Dermis microvascular lymphatic vessel endothelial cell (primary cell): ENCODE measurements at regions not wholly inside any gene's neighbourhood (a gene's known extent, or its start where the extent isn't known, plus 50 kb on each side); places are given as distances from the start of the nearest gene placed in this dataset.

Source experiments
- DNase-seq, 2 donors: peaks; one replicate each; pipeline versions ENCODE4 v3.0.0 to v3.0.0-alpha.2; 2010; ENCODE audit warnings: low read depth in 2 of 2

DNA sequence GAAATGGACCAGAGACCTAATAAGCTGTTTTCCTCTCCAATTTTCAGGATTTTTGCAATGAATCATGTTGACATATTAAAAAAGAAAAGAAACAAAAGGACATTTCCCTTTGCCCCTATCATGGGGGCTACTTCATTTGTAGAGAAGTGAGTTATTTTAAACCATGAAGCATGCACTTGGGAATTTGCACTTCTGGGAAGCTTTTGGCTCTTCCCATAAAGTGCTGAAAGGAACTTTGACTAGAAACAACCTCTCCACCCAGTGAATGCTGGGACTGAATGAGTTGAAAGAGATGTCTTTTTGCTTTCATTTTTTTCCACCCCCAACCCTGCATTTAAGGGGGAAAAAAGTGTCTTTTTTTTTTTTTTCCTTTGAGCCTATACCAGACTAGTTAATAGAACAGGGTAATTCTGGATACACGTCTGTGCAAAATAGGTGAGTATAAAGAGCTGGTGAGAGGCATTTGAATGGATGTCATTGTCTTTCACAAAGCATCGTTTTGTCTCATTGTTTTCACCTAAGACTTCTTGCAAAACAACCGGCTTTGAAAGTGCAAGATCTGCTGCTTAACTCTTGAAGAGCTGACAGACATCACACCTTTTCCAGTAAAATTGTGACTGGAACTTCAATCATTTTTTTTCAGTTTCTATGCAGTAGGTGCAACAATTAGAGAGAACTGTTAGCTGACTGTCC lies 138.7 kb upstream of the BACH2 start:
- DNase-seq = no peak

DNA sequence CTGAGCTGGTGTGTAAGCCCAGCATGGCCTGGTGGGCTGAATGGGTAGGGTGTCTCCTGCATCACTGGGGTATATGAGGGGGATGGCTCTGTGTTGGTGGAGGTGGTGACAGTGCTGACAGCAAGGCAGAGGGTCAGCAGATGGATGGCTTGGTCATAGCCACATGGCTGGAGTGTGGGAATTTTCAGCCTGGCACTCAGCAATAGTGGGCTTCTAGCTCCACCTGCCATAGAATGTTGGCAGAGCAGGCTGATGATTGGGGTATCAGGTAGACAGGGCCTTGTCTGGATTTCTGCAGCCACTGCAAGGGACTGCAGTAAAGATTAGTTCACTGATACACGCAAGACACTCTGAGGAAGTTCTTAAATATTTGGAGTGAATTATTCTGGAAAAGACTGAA lies 137.5 kb upstream of the BACH2 start:
- peak in 1 of 2 donors; percentile 12 for DNase-seq

DNA sequence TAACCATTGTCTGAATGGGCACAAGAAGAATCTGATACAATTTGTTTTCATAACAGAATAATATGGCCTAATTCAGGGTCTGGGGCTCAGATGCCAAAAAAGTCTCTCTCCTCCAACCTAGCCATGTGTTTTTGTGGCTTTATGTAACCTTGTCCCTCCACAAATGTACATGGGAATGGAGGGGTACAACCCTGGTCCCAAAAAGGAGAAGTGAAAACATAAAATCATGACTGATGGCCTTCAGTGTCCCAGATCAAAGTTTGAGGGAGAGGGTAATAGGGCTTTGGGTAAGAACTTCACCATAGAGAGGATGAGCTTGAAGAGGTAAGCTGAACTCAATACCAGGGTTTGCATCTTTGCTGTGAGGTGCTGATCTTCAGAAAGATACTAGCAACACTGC lies 136.3 kb upstream of the BACH2 start:
- DNase-seq = no peak

- no peak for DNase-seq
Observed at GRCh38 chr6:90432041-90432775, 135.6 kb upstream of the BACH2 start.

DNA sequence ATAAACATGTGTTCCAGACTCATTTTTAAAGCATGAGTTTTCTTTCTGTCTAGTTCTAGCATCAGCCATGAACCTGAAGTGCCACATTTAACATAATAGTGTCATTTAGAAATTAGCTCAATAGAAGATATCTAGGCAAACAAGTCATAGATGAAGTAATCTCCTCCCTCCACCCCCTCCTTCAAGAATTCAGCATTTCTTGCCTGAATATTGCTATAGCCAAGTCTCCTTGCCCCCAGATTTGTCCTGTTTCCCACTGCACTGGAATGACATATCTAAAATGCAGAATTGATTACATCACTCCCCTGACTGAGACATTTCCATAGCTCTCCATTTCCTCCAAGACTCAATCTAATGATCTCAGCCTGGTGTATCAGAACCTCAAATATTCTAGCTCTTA lies 134.9 kb upstream of the BACH2 start:
- no peak for DNase-seq

GRCh38 chr6:90429713-90430112 lies 133.1 kb upstream of the BACH2 start:
- DNase-seq = peak in 1 of 2 donors; percentile 17

DNA sequence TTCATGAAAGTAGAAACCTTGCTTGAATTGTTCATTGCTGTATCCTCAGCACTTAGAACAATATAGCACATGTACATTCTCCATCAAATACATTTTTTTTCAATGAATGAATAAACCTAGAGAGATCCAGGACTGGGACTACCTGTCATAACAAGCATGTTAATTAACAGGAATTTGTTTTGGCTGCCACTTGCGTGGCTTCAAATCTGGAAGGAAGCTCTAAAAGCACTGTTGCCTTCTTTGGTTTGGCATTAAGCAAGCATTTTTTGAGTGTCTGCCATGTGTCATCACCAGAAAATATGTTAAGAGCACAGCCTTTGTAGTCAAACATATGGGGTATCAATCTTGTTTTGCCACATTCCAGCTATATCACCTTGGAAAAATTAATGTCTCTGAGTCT lies 131.9 kb upstream of the BACH2 start:
- DNase-seq = no peak

DNA sequence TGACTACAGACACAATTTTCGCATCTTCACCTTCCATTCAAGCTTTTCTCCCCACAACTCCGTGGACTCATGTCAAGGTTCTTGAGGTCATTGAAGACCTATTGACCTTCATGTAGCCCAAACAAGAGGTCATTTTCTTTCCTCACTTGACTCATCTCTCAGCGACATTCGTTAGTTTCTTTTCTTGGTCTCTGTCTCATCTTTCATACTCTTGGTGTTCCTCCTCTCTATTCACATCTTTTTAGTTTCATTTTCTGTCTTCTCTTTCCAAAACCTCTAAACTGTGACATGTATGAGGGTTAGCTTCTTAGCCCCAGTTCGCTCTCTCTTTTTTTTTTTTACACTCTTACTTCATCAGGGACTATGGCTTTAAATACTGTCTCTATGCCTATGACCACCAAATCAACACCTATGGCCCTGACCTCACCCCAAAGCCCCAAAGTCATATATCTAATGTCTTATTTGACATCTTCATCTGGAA lies 128.6 kb upstream of the BACH2 start:
- no peak for DNase-seq

GRCh38 chr6:90424580-90424979 lies 127.9 kb upstream of the BACH2 start:
- DNase-seq = no peak

DNA sequence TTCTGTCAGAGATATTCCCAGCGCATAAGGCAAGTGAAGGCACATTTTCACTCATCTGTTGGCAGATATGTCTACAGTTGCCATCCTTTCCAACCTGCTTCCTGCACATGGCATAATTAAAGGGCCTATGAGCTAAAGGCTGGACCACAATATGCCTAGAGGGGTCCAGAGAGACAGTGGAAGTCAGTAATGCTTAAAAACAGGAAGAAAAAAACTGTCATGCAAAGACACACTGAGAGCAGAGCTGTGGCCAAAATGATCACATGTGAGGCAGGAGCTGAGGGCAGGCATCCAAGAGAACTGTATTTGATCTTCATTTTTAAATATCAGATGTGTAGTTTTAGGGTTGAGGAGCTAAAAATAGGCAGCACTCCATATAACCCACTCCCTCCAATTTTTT lies 125.0 kb upstream of the BACH2 start:
- no peak for DNase-seq

GRCh38 chr6:90420500-90420899 lies 123.9 kb upstream of the BACH2 start:
- no peak for DNase-seq

- no peak for DNase-seq
Observed at GRCh38 chr6:90417385-90417784, 120.7 kb upstream of the BACH2 start.

DNA sequence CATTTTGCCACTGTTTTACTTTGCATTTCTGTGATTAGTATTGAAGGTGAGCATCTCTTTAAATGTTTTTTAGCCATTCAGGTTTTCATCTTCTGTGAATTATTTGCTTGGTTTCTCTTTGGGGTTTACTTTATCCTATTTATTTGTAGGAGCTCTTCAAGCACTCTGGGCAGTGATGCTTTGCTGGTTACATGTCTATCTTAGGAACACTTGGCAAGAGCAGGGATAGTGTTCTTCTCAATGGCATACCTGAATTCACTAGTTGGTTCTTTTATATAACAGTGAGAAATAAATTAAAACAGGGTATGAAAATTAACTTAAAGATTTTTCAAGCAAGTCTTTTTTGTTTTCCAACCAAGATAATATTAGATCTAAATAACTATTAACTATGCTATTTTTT lies 119.7 kb upstream of the BACH2 start:
- no peak for DNase-seq

GRCh38 chr6:90415178-90415577 lies 118.5 kb upstream of the BACH2 start:
- DNase-seq = no peak

DNA sequence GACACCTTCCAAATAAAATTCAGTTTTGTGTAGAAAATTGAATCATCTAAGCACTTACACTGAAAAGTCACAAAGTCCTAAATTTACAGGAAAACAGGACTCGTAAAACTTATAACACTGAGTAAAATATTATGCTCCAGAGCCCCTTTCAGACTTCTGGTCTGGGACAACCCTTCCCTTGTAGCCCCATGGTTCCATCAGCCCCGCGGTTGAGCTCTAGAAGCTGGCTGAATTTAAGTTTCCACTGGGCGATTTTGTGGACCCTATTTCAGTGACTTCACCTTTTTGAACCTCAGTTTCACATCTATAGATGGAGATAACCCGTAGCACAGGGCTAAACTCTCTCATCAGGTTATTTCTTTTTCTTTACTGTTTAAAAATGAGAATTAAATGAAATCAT lies 117.7 kb upstream of the BACH2 start:
- no peak for DNase-seq

DNA sequence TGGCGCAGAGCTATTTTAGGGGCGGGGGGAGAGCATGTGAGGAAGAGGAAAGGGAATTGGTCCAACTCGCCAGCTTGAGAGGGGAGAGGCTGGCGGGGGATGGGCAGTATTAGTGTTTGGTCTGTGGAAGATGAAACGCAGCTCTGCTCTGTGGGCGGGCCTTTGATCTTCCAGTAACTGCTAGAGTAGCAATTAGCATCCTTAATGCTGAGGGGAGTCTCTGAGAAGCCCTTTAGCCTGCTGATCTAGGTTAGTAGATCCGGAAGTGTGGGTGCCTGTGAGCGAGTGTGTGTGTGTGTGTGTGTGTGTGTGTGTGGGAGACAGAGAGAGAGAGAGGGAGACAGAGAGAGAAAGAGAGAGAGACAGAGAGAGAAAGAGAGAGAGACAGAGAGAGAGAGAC lies 117.2 kb upstream of the BACH2 start:
- DNase-seq = no peak

- DNase-seq = no peak
Observed at GRCh38 chr6:90413396-90413795, 116.8 kb upstream of the BACH2 start.

DNA sequence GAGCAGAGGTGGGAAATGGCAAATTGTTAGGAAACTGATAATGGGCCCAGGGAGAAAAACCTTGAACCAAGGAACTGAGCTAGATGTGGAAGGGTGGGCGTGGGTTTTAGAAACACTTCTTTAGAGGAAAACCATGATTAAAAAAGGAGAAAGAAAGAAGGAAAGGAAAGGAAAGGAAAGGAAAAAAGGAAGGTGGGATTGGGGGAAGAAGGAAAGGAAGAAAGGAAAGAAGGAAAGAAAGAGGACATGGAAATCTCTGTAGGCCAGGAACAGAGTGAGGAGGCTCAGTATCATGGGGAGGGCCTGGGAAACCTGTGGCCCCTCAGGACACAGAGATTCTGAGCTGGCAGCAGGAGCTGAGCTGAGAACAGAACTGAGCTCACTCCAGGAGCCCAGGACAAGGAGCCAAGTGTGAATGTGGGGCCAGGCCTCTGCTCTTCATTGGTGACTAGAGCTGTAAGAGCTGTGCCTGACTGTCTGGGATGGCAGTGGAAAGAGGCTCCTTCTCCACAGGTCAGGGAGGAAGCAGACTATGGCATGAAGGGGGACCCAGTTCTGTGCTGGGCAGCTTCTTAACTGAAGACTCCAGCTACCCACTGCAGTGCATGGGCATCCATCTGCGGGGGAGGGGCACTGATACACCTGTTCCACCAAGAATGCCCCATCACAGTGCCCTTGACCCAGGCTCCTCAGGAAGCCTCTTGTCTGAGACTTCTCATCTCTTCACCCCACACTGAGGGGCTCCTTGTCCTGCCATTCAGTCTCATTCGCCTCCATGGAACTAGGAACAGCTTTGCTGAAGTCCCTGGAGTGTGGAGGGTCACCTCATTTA lies 116.1 kb upstream of the BACH2 start:
- no peak for DNase-seq

GRCh38 chr6:90411292-90411781 lies 114.7 kb upstream of the BACH2 start:
- DNase-seq = no peak

GRCh38 chr6:90409700-90410099 lies 113.1 kb upstream of the BACH2 start:
- DNase-seq = no peak

DNA sequence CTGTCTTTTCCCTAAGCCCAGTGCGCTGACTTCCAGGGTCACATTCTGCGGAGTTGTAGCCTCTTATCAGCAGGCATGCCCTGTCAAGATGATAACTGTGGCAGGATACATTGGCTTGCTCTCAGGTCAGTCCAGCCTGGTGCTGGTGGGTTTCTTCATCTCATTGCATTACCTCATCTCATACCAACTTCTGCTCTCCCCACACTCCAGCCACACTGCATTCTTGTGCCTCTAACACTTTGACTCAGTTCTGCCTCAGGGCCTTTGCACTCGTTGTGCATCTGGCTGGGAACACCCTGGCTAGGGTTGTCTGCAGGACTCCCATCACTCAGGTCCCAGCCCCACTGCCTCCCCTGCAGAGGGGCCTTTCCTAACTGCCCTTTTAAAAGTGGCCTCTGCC lies 110.3 kb upstream of the BACH2 start:
- no peak for DNase-seq

- DNase-seq = peak in 1 of 2 donors; percentile 26
Observed at GRCh38 chr6:90406142-90406794, 109.6 kb upstream of the BACH2 start.
